Kidney epithelial cell (primary cell): ENCODE measurements at regions not wholly inside any gene's neighbourhood (a gene's known extent, or its start where the extent isn't known, plus 50 kb on each side); places are given as distances from the start of the nearest gene placed in this dataset.

Source experiments
- DNase-seq: peaks from one replicate; pipeline ENCODE4 v3.0.0-alpha.2; 2010; ENCODE audit warnings: low read depth
- H3K27me3 ChIP-seq: 2 replicates; pipeline ENCODE4 v1.6.0; 2011; ENCODE audit warnings: low read length; ENCODE audit not compliant: control insufficient read depth, insufficient read depth
- H3K36me3 ChIP-seq: 2 replicates; pipeline ENCODE4 v1.5.1; 2011; ENCODE audit warnings: low read length; ENCODE audit not compliant: control insufficient read depth, insufficient read depth
- H3K4me3 ChIP-seq: 2 replicates; pipeline ENCODE4 v1.5.1; 2011; ENCODE audit warnings: low read depth, mild to moderate bottlenecking, control low read depth, low read length
- TF ChIP-seq, protein P1 (sequence below): IDR thresholded peaks from 2 replicates; pipeline ENCODE4 v1.5.1; 2011; ENCODE audit warnings: mild to moderate bottlenecking, moderate library complexity, low read length, control low read depth, inconsistent platforms; ENCODE audit not compliant: insufficient read depth, poor library complexity, severe bottlenecking

DNA sequence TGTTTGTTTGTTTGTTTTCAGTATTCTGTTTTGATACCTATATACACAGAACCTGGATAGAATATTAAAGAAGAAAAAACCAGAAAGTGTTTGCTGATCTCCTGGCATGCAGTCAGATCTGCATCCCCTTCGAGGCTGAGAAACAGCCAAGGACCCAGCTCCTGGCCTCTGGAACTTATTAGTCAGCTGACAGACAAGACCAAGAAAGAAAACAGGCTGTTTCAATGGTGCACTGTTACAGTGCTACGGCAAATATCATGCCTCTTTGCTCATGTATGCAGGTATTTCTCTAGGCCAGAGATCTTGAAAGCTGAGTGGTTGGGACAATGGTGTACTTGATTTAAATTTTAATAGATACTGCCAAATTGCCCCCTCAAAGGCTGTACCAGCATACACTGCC is 95.0 kb downstream of the C5orf15 start:
- no peaks in the 10 kb centered on the region for H3K36me3 ChIP-seq
- no peak overlapping the region for H3K4me3 ChIP-seq
- TF ChIP-seq, protein P1, sequence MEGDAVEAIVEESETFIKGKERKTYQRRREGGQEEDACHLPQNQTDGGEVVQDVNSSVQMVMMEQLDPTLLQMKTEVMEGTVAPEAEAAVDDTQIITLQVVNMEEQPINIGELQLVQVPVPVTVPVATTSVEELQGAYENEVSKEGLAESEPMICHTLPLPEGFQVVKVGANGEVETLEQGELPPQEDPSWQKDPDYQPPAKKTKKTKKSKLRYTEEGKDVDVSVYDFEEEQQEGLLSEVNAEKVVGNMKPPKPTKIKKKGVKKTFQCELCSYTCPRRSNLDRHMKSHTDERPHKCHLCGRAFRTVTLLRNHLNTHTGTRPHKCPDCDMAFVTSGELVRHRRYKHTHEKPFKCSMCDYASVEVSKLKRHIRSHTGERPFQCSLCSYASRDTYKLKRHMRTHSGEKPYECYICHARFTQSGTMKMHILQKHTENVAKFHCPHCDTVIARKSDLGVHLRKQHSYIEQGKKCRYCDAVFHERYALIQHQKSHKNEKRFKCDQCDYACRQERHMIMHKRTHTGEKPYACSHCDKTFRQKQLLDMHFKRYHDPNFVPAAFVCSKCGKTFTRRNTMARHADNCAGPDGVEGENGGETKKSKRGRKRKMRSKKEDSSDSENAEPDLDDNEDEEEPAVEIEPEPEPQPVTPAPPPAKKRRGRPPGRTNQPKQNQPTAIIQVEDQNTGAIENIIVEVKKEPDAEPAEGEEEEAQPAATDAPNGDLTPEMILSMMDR: no peak
- no peaks in the 10 kb centered on the region for H3K27me3 ChIP-seq
- no peak for DNase-seq

DNA sequence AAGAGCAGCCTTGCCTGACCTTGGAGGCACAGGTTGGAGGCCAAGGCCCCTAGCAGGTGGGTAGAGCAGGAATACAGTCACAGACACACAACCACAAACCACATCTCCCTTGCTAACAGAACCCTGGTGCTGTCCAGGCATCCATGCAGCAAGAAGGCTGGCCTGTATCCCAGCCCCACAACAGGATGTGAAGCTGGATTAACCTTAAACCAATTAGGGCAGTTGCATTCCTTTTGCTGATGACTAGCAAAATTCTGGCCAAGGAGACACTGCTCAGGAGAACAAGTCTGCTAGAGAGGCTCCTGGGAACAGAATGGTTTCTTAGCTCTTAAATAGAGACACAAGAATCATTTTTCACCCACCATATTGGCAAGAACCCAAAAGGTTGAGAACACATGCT is 97.8 kb downstream of the C5orf15 start:
- H3K36me3 ChIP-seq: no peaks in the 10 kb centered on the region
- TF ChIP-seq, protein P1: no peak
- no peak overlapping the region for H3K4me3 ChIP-seq
- DNase-seq: peak; percentile 58
- H3K27me3 ChIP-seq: peaks cover 2% of the 10 kb centered on the region

- DNase-seq: no peak
- H3K4me3 ChIP-seq: no peak overlapping the region
- H3K36me3 ChIP-seq: no peaks in the 10 kb centered on the region
- H3K27me3 ChIP-seq: peaks cover 5% of the 10 kb centered on the region
- TF ChIP-seq, protein P1: no peak
These were observed 98.7 kb downstream of the C5orf15 start for GRCh38 chr5:133869519-133870335.

GRCh38 chr5:133868946-133869518 is 99.4 kb downstream of the C5orf15 start:
- DNase-seq: no peak

DNA sequence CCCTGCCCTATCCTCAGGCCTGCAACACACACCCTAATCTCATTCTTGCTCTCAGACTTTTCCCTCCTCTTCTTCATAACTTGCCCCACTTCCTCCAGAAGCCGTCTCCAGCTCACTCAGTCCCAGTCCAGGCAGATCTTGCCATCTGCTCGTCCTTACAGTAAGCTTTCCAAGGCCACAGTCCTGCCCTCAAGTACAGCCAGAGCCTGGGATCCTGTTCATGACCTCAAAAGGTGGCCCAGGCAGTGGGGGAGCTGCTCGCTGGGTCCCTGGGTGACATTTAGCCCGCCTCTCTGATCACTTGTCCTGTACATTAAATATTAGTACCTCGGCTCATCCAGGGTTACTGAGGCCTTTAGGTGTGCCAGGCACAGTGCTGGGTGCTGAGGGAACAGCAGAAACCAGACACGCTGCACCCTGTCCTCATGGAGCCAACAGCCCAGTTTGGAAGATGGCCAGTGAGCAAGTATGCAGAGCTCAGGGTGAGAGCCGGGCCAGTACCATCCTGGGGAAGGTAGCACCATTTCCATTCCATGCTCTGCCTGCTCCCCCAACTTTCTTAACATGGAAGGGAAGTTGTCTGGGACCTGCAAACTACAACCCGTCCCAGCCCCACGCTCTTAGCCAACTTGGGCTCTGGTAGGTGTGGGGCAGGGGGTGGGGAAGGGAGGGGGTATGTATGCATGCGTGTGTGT is 100.4 kb downstream of the C5orf15 start:
- no peak for DNase-seq
- Histone ChIP-seq H3K4me3 (no peak overlapping the region), H3K36me3 (no peaks in the 10 kb centered on the region), H3K27me3 (peaks cover 6% of the 10 kb centered on the region)
- TF ChIP-seq, protein P1: no peak

More at GRCh38 chr5:133868946-133869518, 99.4 kb downstream of the C5orf15 start:
- TF ChIP-seq, protein P1: peak; percentile 86
- Histone ChIP-seq H3K27me3 (peaks cover 6% of the 10 kb centered on the region), H3K36me3 (no peaks in the 10 kb centered on the region), H3K4me3 (no peak overlapping the region)
